ENCODE measurements at regions not wholly inside any gene's neighbourhood (a gene's known extent, or its start where the extent isn't known, plus 50 kb on each side); places are given as distances from the start of the nearest gene placed in this dataset.
A peak's percentile ranks its signal among the peaks of the same experiment; 100 is the strongest.

DNA sequence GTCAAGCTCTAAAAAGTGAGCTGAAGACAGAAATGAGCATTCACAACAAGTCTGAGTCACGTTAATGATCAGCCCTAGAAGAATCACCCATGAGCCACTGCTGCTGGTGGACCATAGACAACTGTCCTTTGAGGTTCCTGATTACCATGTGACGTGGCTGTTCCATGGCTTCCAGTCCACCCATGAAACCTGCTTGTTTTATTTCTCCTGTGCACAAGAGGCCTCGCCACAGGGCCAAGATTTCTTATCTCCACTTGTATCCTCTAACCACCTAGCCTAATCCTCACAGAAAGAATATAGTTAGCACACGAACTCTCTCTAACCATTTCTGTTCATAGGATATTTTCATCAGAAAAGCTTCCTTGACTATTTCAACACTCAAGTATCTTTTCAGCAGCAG lies 242.7 kb downstream of the MREG start:
- no peak for DNase-seq (ENCODE audit: low read depth)

DNA sequence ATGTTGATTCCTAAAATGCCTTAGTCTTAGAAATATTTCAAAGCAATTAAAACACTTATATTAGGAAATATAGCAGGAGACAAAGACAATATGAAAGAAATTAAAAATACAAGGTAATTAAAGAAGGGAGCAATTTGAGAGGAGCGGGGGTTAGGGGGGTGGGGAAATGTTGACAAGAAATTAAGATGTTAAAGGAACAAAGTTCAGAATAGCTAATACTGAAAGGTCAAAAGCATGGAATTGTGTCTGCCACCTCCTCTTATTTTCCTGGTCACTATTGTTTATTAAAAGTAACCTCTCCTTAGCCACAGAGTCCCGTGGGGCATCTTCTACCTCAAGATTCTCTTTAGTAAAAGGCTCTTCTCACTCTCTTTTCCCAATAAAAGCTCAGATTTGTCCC lies 244.1 kb downstream of the MREG start:
- DNase-seq (ENCODE audit: low read depth), result no peak

DNA sequence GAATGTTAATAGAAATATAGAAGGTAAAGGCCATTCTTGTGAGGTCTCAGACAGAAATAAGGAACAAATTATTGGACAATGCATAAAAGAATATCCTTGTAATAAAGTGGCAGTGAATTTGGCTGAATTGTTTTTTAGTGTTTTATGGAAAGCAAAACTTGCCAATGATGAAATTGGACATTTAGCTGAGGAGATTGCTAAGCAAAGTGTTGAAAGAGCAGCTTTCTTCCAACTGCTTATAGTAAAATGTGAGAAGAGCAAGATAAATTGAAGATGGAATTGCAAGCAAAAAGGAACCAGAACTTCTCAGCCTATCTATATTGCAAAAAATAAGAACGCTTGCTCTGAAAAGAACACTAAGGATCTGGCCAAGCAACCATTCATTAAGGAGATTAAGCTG lies 245.7 kb downstream of the MREG start:
- DNase-seq (ENCODE audit: low read depth), result no peak

DNA sequence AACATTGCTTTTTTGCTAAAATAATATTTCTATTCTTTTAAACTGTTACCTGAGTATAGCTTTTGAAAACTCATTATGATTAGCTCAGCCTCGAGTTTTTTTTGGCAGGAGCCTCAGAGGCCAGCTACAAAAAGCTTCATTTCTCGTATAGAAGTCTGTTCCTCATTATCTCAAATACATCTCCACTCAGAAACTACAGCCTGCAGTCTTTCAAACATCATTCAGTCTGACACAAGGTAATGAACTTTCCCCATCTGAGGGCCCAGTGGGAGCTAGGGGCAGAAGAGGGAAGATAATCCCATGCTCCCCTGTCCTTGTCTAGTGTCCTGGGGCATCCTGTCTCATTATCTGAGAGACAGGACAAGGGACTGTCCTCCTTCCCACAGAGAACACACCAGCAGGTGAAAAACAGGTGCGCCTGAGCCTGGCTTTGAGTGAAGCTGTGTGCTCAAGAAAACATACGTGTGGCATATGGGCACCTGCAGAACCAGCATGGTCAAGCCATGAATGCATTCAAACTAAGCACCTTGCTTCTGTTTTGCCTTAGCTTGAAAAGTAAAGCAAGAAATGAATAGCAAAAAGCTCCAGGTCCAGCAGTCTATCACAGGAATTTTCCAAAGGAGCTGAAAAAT lies 247.5 kb downstream of the MREG start:
- no peak for DNase-seq (ENCODE audit: low read depth)

DNA sequence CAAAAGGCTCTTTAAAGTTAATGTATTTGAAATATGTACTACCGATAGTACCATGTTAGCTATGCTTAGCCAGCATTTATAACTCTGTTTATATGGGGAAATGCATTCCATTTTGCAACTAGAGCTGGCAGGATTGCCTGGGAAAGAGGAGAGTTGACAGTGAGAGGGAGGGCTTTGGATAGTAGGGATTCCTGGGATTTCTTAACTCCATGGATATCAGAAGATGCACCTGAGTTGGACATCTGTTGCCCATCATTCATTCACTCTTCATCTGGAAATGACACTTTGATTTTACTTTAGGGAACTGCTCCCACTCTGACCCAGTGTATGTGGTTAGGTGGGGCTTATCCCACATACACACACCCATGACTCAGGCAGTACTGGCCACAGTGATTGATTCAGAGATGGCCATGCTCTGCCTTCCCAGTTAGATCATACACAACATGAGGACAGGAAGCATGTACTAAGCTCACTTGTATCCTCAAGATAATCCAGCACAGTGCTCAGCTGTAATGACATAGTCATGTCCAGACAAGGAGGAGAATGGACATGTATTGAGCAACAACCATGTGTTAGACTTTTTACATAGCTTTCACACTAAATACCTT lies 248.8 kb downstream of the MREG start:
- peak; percentile 86 for DNase-seq (ENCODE audit: low read depth)

DNA sequence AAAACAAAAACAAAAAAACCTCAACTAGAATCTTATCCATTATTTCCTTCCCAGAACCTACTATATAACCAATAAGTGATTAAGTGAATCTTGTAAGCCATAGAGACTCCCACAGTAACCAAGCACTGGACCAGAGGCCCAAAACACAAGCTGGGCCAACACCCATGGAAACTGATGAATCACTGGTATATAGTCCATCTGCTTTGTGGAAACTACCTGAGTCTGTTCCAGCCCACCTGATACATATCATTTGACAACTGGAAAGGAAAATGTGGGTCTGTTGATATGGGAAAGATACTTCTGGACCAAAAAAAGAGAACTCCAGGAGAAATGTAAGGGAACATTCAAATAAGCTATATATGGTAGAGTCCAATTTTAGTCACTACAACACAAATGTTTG lies 252.8 kb downstream of the MREG start:
- DNase-seq (ENCODE audit: low read depth), result no peak

DNA sequence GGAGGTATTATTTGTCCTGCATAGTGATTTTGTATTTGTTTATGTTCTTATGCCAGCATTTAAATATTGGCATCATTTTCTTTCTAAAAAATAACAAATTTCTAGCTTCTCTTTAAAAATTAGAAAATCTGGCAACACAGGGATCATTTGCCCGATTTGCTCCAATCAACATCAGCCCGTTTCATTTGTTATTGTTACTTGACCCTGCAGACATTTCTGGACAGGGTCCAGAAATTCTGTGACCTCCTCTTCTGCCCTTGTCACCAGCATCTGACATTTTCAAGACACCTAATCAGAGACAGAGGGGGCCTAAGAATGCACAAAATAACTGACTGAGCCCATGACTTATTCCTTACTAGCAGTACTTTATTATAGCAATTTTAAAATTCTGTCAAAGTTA lies 253.3 kb downstream of the MREG start:
- no peak for DNase-seq (ENCODE audit: low read depth)

DNA sequence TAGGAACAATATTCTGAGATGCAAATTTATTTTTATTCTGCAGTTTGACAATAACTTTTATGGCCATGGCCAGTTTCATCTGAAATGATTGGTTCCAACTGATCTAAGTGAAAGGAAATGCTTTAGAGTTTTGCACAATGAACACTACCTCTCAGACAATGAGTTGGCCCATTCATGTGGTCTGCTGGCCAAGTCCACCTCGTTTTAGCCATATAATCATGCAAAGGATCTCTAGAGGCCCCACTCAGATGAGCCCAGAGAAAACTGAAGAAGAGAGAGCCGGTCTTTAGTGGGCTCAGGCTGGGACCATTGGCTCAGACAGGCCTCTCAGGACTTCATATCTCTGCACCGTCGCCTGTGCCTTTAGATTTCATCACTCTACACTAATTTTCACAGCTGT lies 254.7 kb downstream of the MREG start:
- peak; percentile 71 for DNase-seq (ENCODE audit: low read depth)

DNA sequence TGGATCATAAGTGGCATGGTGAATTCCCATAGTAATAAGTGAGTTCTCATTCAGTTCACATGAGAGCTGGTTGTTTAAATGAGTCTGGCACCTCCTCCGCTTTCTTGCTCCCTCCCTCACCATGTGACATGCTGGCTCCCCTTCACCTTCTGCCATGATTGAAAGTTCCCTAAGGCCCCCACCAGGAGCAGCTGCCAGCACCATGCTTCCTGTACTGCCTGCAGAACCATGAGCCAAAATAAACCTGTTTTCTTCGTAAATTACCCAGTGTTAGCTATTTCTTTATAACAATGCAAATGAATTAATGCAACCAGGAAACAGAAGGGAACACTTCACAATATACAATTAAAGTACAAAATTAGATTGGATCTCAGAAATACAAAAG lies 257.0 kb downstream of the MREG start:
- DNase-seq (ENCODE audit: low read depth), result no peak

DNA sequence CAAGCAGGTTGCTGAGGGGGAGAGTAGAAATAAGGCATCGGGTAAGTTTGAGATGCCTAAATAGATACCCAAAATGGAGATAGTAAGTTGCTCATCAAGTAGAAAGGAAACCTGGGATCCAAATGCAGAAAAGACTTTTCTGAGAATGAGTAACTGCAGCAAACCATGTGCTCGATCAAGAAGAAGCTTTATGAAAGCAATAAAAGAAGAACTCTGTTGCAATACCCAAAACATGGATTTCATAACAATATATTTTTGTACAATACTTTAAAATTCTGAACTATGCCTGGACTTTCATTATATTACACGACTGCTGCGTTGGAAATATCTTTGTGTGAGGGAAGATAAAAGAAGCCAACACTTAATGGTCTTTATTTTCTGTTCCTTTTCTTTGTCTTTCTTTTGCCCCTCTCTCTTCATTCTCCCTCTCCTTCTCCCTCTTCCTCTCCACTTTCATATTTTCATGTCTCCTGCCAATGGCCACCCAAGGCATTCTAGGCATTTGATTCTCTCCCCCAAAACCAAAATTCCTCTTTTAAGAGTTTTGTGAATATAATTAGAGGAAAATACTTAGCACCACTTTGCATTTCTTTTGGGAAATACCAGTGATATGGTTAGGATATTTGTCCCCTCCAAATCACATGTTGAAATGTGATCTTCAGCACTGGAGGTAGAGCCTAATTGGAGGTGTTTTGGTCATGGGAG lies 257.6 kb downstream of the MREG start:
- DNase-seq (ENCODE audit: low read depth), result peak; percentile 66

DNA sequence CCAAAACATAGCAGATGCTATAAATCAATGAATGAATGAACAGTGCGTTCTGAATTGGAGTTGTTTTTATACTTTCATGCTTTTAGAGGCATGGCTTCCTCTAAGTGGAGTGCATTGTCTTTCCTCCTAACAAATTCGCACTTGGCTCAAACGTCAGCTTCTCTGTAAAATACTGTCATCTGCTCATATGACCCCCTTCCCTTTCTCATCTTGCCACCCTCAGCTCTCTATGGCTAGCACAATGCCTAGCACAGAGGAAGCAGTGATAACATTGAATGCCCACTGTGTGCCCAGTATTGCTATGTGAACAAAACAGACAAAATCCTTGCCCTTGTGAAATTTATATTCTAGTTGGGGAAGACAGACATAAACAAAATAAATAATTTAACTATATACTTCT lies 258.8 kb downstream of the MREG start:
- no peak for DNase-seq (ENCODE audit: low read depth)

DNA sequence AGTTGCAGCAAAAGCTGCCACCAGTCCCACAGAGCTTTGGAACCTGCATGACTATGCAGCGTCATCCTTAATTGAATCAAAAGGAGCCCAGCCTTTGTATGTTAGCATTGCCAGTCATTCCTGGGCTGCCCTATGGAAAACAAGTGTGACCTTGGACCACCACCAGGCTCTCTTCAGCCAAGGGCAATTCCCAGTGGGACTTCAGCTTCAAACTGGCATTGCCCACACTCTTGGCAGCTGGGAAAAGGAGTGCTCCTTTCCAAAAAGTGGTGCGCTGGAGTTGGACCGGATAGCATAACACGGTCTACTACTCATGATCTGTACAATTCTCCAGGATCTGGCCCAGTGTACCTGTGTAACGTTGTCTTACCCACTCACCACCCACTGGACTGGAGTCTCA lies 259.5 kb downstream of the MREG start:
- no peak for DNase-seq (ENCODE audit: low read depth)

DNA sequence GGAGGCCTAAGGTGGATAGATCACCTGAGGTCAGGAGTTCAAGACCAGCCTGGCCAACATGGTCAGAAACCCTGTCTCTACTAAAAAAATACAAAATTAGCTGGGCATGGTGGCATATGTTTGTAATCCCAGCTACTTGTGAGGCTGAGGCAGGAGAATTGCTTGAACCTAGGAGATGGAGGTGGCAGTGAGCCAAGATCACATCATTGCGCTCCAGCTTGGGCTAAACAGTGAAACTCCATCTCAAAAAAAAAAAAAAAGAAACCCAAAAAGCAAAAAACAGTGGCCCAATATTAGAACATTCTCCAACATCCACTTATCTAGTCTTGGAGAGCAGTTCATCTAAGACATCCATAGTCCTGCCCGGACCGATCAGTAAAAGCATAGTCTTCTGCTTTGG lies 260.4 kb downstream of the MREG start:
- DNase-seq (ENCODE audit: low read depth), result no peak

DNA sequence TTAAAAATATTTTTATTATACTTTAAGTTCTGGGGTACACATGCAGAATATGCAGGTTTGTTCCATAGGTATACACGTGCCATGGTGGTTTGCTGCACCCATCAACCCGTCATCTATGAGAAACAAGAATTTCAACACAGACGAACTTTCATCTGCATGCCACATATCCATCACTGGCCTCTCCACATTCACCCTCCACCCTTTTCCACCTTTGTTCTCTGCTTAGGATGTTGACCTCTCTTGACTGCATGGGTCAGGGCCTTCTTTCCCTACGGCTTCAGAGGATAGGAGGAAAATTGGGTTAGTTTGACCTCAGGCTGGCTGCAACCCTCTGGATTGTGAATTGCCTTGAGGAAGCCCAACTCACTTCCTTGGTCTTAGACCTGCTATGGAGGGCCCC lies 260.9 kb downstream of the MREG start:
- no peak for DNase-seq (ENCODE audit: low read depth)

DNA sequence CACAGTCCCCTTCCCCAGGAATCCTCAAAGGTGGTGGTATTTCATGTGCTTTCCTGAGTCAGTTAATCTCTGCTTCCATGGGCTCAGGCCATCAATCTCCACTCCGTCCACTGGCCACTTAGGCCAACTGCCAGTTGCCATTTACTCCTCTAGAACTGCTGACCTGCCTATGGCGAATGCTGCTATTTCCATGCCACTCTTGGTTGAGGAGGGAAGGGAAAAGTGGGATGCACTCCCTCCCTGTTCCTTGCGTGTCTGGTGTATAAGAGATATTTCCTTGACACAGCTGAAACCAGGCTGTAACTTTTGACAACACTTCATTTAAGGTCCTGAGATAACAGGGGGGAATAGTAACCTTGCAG lies 261.5 kb downstream of the MREG start:
- DNase-seq (ENCODE audit: low read depth), result no peak

DNA sequence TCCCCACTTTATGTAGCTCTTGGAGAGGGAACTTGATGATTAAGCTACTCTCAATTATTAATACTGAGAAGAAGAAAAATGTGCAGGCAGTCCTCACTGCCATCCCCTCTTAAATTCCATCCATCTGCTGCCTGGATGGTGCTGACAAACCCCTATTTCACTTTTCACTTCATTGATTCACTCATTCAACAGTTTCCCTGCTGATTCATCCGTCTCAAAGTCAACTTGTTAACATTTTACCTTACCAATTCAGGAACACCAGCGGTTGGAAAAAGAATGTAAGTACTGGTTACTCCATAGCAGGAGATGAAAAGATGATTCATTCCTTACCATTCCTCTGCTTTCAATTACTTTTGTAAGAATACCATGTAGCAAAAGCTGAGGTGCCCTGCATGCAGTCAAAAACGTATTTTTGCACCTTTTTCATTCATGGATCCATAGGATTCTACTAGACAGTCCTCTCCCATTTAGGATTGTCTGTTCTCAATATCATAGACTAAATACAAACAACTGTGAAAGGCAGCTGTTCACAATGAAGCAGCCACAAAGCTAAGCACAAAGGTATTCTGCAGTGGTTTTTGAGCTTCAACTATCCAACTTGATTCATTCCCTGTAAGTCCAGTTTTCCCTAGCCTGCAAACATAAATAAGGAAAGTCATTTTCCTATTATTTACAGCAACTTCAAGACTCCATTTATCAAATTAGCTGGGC lies 262.0 kb downstream of the MREG start:
- peak; percentile 87 for DNase-seq (ENCODE audit: low read depth)

DNA sequence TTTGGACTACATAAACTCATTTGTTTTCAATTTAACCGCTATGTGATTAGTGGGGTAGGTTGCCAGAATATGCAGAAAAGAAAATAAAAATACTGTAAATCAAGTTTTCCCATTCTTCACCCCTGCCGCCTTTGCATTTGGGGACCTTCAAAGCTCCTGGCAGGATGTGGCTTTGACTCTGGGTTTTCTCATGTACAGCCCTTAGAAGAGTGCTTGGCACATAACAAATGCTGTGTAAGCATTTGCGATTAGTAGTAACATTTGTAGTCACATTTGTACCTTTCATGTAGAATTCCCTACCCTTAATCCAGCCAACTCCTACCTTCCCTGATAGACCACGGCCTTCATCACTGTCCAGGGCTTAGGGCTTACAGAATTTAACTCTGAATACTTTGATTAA lies 262.6 kb downstream of the MREG start:
- no peak for DNase-seq (ENCODE audit: low read depth)

DNA sequence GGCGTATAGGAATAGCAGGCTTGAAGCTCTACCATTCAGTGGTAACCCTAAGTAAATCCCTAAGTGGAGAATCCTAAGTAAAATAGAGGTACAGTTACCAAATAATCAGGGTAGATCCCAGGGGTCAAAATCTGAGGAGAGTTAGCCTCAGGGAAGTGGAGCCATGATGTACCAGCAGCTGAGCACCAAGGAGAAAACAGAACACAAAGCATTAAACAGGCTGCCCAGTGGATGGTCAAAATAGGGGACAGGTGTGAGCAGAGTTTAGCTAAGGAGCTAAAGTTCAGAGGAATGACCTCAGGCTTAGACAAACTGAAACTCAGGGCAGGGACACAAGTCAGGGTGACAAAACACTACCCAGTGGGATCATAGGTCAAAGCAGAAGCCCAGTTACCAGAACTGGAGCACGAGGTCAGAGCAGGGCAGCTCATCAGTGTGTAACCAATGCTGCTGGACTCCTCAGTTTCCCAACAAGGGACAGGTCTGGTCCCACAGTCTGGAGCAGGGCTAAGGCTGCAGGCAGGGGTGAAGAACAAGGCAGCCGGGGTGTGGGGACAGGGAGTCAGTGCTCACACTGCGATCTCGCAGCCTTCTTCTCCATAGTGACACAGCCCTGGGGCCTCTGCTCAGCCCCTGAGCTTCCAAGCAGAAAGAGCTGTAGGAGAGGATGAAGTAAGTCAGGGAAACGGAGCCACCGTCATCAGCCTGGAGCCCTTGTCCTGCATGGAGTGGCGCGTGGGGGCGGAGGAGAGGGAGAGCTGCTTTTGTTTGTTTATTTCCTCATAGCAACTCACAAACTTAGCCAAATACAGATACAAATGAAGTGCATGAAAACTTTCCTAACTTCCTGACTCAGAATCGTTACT lies 264.0 kb downstream of the MREG start:
- peak; percentile 81 for DNase-seq (ENCODE audit: low read depth)

DNA sequence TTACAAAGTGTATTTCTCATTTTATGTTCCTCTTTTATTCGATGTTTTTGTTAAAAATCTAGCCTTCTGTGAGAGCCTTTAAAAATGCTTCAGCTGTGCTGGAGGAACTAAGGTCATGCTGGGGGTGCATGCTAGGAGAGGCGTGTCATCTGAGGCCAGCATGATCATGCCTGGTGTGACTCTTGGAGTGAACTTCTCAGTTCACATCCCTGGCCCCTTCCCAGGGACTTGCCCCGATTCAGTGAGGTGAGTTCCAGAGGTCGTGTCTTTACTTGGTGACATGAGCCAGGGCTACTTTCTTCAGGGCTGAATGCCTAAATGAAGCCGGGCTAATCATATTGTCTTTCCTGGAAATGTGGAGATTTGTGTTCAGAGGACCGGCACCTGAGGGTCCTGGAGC lies 264.9 kb downstream of the MREG start:
- DNase-seq (ENCODE audit: low read depth), result no peak

DNA sequence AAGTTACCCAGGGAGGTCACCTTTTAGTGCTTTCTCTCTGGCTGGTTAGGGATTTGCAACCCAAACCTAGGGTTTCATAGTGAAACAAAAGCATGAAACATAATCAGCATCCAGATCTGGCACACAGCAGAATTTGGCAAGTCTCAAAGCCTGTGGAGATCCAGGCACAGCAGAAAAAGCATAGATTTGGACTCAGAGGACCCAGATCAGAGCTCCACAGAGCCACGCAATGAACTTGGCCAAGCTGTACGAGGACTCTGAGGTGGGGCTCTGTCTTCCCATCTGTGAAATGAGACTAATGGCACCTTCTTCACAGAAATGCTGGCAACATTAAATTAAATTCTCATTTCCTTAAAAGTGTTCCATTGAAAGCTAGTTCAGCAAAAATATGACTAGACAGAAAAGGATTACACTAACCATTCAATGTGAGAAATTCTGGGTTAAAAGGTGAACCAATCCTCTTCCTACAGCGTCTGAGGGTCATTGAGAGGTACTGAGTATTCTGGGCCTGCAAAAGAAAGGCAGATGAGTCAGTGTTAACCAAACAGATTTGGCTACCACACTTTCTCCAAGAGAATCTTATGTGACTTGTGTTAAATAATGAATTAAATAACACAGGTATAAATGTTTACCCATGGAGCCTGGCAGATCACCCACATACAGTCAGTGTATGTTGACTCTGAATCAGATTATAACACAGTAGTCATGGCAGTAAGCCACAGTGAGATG lies 266.3 kb downstream of the MREG start:
- no peak for DNase-seq (ENCODE audit: low read depth)

DNA sequence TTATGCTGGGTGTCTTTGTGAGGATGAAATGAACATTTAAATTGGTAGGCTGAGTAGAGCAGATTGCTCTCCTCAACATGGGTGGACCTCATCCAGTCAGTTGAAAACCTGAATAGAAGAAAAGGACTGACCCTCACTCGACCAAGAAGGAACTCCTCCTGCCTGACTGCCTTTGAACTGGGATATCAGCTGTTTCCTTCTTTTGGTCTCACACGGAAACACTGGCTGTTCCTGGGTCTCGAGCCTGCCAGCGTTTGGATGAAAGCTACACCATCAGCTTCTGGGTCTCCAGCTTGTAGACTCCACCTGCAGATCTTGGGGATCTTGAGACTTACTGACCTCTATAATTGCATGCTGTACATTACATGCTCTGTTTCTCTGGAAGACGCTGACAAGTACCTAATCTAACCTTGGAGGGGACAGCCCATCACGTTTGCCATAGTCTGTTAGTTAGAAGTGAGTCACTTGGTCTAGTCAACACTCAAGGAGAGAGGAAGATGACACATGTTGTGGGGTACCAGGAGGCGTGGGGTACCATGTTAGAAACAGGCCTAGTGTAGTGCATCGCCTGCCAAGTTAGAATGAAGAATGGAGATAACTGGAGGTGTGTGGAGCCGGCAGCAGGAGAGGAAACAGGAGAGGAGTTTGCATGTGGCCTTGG lies 267.0 kb downstream of the MREG start:
- DNase-seq (ENCODE audit: low read depth), result no peak
